ENCODE measurements at regions not wholly inside any gene's neighbourhood (a gene's known extent, or its start where the extent isn't known, plus 50 kb on each side); places are given as distances from the start of the nearest gene placed in this dataset.

GRCh38 chr10:91000470-91000869, 79.6 kb upstream of the ANKRD1 start:
- no peaks in the 10 kb centered on the region for H3K4me1 ChIP-seq (ENCODE audit: control insufficient read depth, extremely low read depth, insufficient read depth, low read length)
- no peak overlapping the region for H3K27ac ChIP-seq (ENCODE audit: control insufficient read depth, insufficient read depth, low read length)
- no peaks in the 10 kb centered on the region for H3K27me3 ChIP-seq (ENCODE audit: control insufficient read depth, extremely low read depth, insufficient read depth, low read length)
- dilution Hi-C loops (cut with MboI; ENCODE audit: extremely low pct_ligation_motif_present, low sequenced_read_pairs): no loop called here
- H3K9ac ChIP-seq (ENCODE audit: control insufficient read depth, extremely low read depth, insufficient read depth, low read length): no peak overlapping the region
- H3K4me3 ChIP-seq (ENCODE audit: control insufficient read depth in 2 of 3, extremely low read depth in 1 of 3, insufficient read depth in 2 of 3, low read depth in 1 of 3, low read length in 3 of 3): no peak overlapping the region
- no peaks in the 10 kb centered on the region for H3K79me2 ChIP-seq (ENCODE audit: control insufficient read depth, insufficient read depth, low read length)
- TF ChIP-seq EZH2 (IDR thresholded peaks at IDR 0.05; ENCODE audit: low read length): no peak
- TF ChIP-seq CTCF (optimal IDR thresholded peaks at IDR 0.05 in 1 of 3, IDR thresholded peaks at IDR 0.05 in 1 of 3, conservative IDR thresholded peaks at IDR 0.05 in 1 of 3; ENCODE audit: extremely low read depth in 1 of 3, insufficient read depth in 2 of 3, low read length in 3 of 3): no peak
- H3K4me2 ChIP-seq (ENCODE audit: control insufficient read depth, extremely low read depth, insufficient read depth, low read depth, low read length): no peak overlapping the region
- DNase-seq (ENCODE audit: low read depth, low spot score) (no peak), FAIRE-seq (no peak)
- H3K9me3 ChIP-seq (ENCODE audit: control insufficient read depth, low read depth, low read length): no peaks in the 10 kb centered on the region
- H3K9me1 ChIP-seq (ENCODE audit: control insufficient read depth, extremely low read depth, insufficient read depth, low read length): no peaks in the 10 kb centered on the region
- no peak overlapping the region for H2AFZ ChIP-seq (ENCODE audit: control insufficient read depth, low read length)
- no peaks in the 10 kb centered on the region for H4K20me1 ChIP-seq (ENCODE audit: control insufficient read depth, extremely low read depth, insufficient read depth, low read length)
- no peaks in the 10 kb centered on the region for H3K36me3 ChIP-seq (ENCODE audit: control insufficient read depth in 2 of 2, extremely low read depth in 1 of 2, insufficient read depth in 2 of 2, low read length in 2 of 2)

DNA sequence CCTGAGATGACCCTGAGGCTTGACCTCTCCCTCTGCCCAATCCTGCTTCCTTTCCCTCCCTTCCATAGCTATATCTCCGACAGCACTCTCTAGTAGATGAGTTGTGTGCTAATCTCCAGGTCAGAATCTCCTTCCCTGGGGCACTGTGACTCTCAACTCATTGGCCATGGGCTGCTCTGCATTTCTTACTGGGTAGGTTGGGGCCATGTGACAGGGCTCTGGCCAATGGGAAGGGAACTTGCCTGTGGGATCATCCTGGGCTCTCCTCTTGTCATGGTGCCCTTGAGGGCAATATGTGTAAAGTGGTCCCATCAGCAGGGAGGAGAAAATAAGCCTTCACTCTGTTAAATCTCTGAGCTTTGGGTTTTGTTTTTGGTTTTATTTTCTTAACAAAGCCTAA, 80.1 kb upstream of the ANKRD1 start:
- H3K36me3 ChIP-seq (ENCODE audit: control insufficient read depth in 2 of 2, extremely low read depth in 1 of 2, insufficient read depth in 2 of 2, low read length in 2 of 2): no peaks in the 10 kb centered on the region

More for the DNA sequence above, 80.1 kb upstream of the ANKRD1 start:
- Histone ChIP-seq H4K20me1 (ENCODE audit: control insufficient read depth, extremely low read depth, insufficient read depth, low read length) (no peaks in the 10 kb centered on the region), H3K9me3 (ENCODE audit: control insufficient read depth, low read depth, low read length) (no peaks in the 10 kb centered on the region), H3K4me2 (ENCODE audit: control insufficient read depth, extremely low read depth, insufficient read depth, low read depth, low read length) (no peak overlapping the region), H3K9ac (ENCODE audit: control insufficient read depth, extremely low read depth, insufficient read depth, low read length) (no peak overlapping the region), H3K79me2 (ENCODE audit: control insufficient read depth, insufficient read depth, low read length) (no peaks in the 10 kb centered on the region), H3K27me3 (ENCODE audit: control insufficient read depth, extremely low read depth, insufficient read depth, low read length) (no peaks in the 10 kb centered on the region), H3K9me1 (ENCODE audit: control insufficient read depth, extremely low read depth, insufficient read depth, low read length) (no peaks in the 10 kb centered on the region), H2AFZ (ENCODE audit: control insufficient read depth, low read length) (no peak overlapping the region), H3K4me3 (ENCODE audit: control insufficient read depth in 2 of 3, extremely low read depth in 1 of 3, insufficient read depth in 2 of 3, low read depth in 1 of 3, low read length in 3 of 3) (no peak overlapping the region), H3K27ac (ENCODE audit: control insufficient read depth, insufficient read depth, low read length) (no peak overlapping the region), H3K4me1 (ENCODE audit: control insufficient read depth, extremely low read depth, insufficient read depth, low read length) (no peaks in the 10 kb centered on the region)
- no peak for FAIRE-seq
- TF ChIP-seq CTCF (optimal IDR thresholded peaks at IDR 0.05 in 1 of 3, IDR thresholded peaks at IDR 0.05 in 1 of 3, conservative IDR thresholded peaks at IDR 0.05 in 1 of 3; ENCODE audit: extremely low read depth in 1 of 3, insufficient read depth in 2 of 3, low read length in 3 of 3): no peak
- no peak for DNase-seq (ENCODE audit: low read depth, low spot score)
- dilution Hi-C loops (cut with MboI; ENCODE audit: extremely low pct_ligation_motif_present, low sequenced_read_pairs): no loop called here

All from keratinocyte (primary cell).